SK-N-SH (cell line): ENCODE measurements at regions not wholly inside any gene's neighbourhood (a gene's known extent, or its start where the extent isn't known, plus 50 kb on each side); places are given as distances from the start of the nearest gene placed in this dataset.

Experiments used
- CTCF ChIA-PET: fragments of 300-600, 350-600 bp; formaldehyde crosslinking; extraction: SDS; loops from one replicate; lab custom pipeline; 2021; lab: Yijun Ruan, JAX
- POLR2A ChIA-PET: fragments of 350-600 bp; sonication (Branson Sonifier 250); formaldehyde crosslinking; extraction: SDS; loops from one replicate; lab custom pipeline; 2020; ENCODE audit warnings: antibody characterized with exemption, inconsistent platforms; lab: Yijun Ruan, JAX
- DNase-seq: peaks from one replicate; pipeline ENCODE4 v3.0.0; 2012
- H2AFZ ChIP-seq: fragments of 200-600 bp; sonication (generic); 2 replicates; pipeline ENCODE4 v1.8.1; 2016; ENCODE audit warnings: antibody characterized with exemption, mild to moderate bottlenecking, low read depth
- H3F3A ChIP-seq: fragments of 200-600 bp; sonication (generic); replicated peaks from 2 replicates; pipeline ENCODE3; 2016; ENCODE audit warnings: antibody characterized with exemption, mild to moderate bottlenecking; ENCODE audit not compliant: insufficient read depth
- H3K27ac ChIP-seq, 2 experiments: fragments of 200-500 bp in 1 of 2; fragments of 200-600 bp in 1 of 2; sonication (Bioruptor generic) in 1 of 2; sonication (generic), shearing (Covaris generic) in 1 of 2; 2 replicates each; pipeline versions ENCODE4 v1.5.1 to v1.6.1; 2014 to 2016; ENCODE audit warnings: low read depth in 2 of 2, inconsistent platforms in 1 of 2, low read length in 1 of 2, mild to moderate bottlenecking in 1 of 2, mixed read lengths in 1 of 2
- H3K27me3 ChIP-seq: fragments of 200-600 bp; sonication (generic), shearing (Covaris generic); 2 replicates; pipeline ENCODE4 v1.6.1; 2016; ENCODE audit warnings: mixed run types; ENCODE audit not compliant: insufficient read depth
- H3K36me3 ChIP-seq, 2 experiments: fragments of 200-500 bp in 1 of 2; fragments of 200-600 bp in 1 of 2; sonication (Bioruptor generic) in 1 of 2; sonication (generic) in 1 of 2; replicated peaks in 1 of 2; 2 replicates each; pipeline versions ENCODE3 to v1.5.1; 2014 to 2016; ENCODE audit warnings: low read length in 1 of 2, mild to moderate bottlenecking in 1 of 2; ENCODE audit not compliant: insufficient read depth in 2 of 2, control insufficient read depth in 1 of 2
- H3K4me1 ChIP-seq, 2 experiments: fragments of 200-500 bp in 1 of 2; fragments of 200-600 bp in 1 of 2; sonication (Bioruptor generic) in 1 of 2; sonication (generic), shearing (Covaris generic) in 1 of 2; 2 replicates each; pipeline versions ENCODE4 v1.5.1 to v1.6.1; 2014 to 2016; ENCODE audit warnings: low read depth in 1 of 2, low read length in 1 of 2, mixed run types in 1 of 2; ENCODE audit not compliant: insufficient read depth in 2 of 2, control insufficient read depth in 1 of 2
- H3K4me2 ChIP-seq: fragments of 200-600 bp; sonication (generic), shearing (Covaris generic); 2 replicates; pipeline ENCODE4 v1.6.1; 2017; ENCODE audit warnings: mixed run types
- H3K4me3 ChIP-seq, 2 experiments: fragments of 200-500 bp in 1 of 2; fragments of 200-600 bp in 1 of 2; sonication (Bioruptor generic) in 1 of 2; sonication (generic), shearing (Covaris generic) in 1 of 2; 2 replicates each; pipeline versions ENCODE4 v1.5.1 to v1.8.1; 2014 to 2016; ENCODE audit warnings: low read depth in 2 of 2, inconsistent platforms in 1 of 2, low read length in 1 of 2, mild to moderate bottlenecking in 1 of 2, mixed read lengths in 1 of 2, moderate library complexity in 1 of 2
- H3K79me2 ChIP-seq: fragments of 200-600 bp; sonication (generic); 2 replicates; pipeline ENCODE4 v1.8.1; 2017; ENCODE audit warnings: mild to moderate bottlenecking; ENCODE audit not compliant: insufficient read depth
- H3K9ac ChIP-seq: fragments of 200-600 bp; sonication (generic); 2 replicates; pipeline ENCODE4 v1.6.1; 2017; ENCODE audit warnings: mixed run types
- H3K9me2 ChIP-seq: fragments of 200-600 bp; sonication (generic); 2 replicates; pipeline ENCODE4 v1.6.1; 2017; ENCODE audit warnings: mixed run types
- H3K9me3 ChIP-seq: fragments of 200-600 bp; sonication (generic); 2 replicates; pipeline ENCODE4 v1.6.1; 2017; ENCODE audit warnings: mixed run types, mild to moderate bottlenecking, moderate library complexity
- H4K20me1 ChIP-seq: fragments of 200-600 bp; sonication (generic); 2 replicates; pipeline ENCODE4 v1.6.1; 2017; ENCODE audit warnings: mild to moderate bottlenecking, mixed run types; ENCODE audit not compliant: insufficient read depth
- CHD2 ChIP-seq: fragments of 150-350 bp; IDR thresholded peaks from 2 replicates; pipeline ENCODE4 v1.6.1; 2018; ENCODE audit warnings: low read length; ENCODE audit not compliant: partially characterized antibody
- CTCF ChIP-seq: fragments of 200-600 bp; sonication (generic); IDR thresholded peaks from 2 replicates; pipeline ENCODE4 v1.6.1; 2017; ENCODE audit warnings: antibody characterized with exemption, mild to moderate bottlenecking, moderate library complexity
- EZH2phosphoT487 ChIP-seq: fragments of 200-600 bp; sonication (generic); IDR thresholded peaks from 2 replicates; pipeline ENCODE4 v1.6.1; 2017; ENCODE audit warnings: low read depth, mixed run types, mild to moderate bottlenecking, antibody characterized with exemption, moderate library complexity, borderline replicate concordance
- GABPA ChIP-seq: IDR thresholded peaks from 2 replicates; pipeline ENCODE4 v1.4.0; 2012; ENCODE audit warnings: low read depth, mild to moderate bottlenecking
- GATA2 ChIP-seq: sonication (generic); formaldehyde crosslinking; IDR thresholded peaks from 2 replicates; pipeline ENCODE4 v1.5.0; 2020; ENCODE audit warnings: mild to moderate bottlenecking, missing genetic modification reagents
- IRF3 ChIP-seq: fragments of 150-350 bp; IDR thresholded peaks from 2 replicates; pipeline ENCODE4 v1.6.1; 2016; ENCODE audit warnings: mild to moderate bottlenecking, low read depth, low read length
- JUND ChIP-seq: IDR thresholded peaks from 2 replicates; pipeline ENCODE4 v1.4.0; 2012
- MAX ChIP-seq: IDR thresholded peaks from 2 replicates; pipeline ENCODE4 v1.4.0; 2012; ENCODE audit warnings: low read depth
- MXI1 ChIP-seq: IDR thresholded peaks from 2 replicates; pipeline ENCODE4 v1.6.1; 2012; ENCODE audit warnings: mild to moderate bottlenecking, low read depth, low read length, improper control_type of control experiment
- PBX3 ChIP-seq: IDR thresholded peaks from 2 replicates; pipeline ENCODE4; 2012
- RAD21 ChIP-seq: IDR thresholded peaks from 2 replicates; pipeline ENCODE4 v1.6.1; 2012; ENCODE audit warnings: mild to moderate bottlenecking, low read length
- RXRA ChIP-seq: IDR thresholded peaks from 2 replicates; pipeline ENCODE4 v1.4.0; 2012; ENCODE audit warnings: low read depth, mild to moderate bottlenecking, borderline replicate concordance
- SMC3 ChIP-seq: IDR thresholded peaks from 2 replicates; pipeline ENCODE4 v1.6.1; 2012; ENCODE audit warnings: low read depth, low read length, improper control_type of control experiment
- TEAD4 ChIP-seq: IDR thresholded peaks from 2 replicates; pipeline ENCODE4 v1.4.0; 2012; ENCODE audit warnings: mild to moderate bottlenecking, borderline replicate concordance; ENCODE audit not compliant: insufficient read depth
- USF1 ChIP-seq: IDR thresholded peaks from 2 replicates; pipeline ENCODE4 v1.4.0; 2012; ENCODE audit warnings: low read depth, borderline replicate concordance
- USF2 ChIP-seq: fragments of 150-350 bp; IDR thresholded peaks from 2 replicates; pipeline ENCODE4 v1.6.1; 2017; ENCODE audit warnings: antibody characterized with exemption, low read length, low read depth, borderline replicate concordance
- YY1 ChIP-seq: IDR thresholded peaks from 2 replicates; pipeline ENCODE4 v1.4.0; 2012; ENCODE audit warnings: low read depth, mild to moderate bottlenecking
- ZBTB33 ChIP-seq: IDR thresholded peaks from 2 replicates; pipeline ENCODE4 v1.4.0; 2012; ENCODE audit warnings: low read depth, borderline replicate concordance
- WGBS: methylation state at CpG from one replicate; pipeline ENCODE4 v1.1.6; 2017; ENCODE audit warnings: low lambda C conversion rate; 5-methylcytosine and 5-hydroxymethylcytosine counted together

GRCh38 chr2:121919803-121920202 lies 164.4 kb downstream of the TSN start:
- CTCF ChIA-PET: interaction anchor here (0.6 to 2.0 kb wide), 2 partner anchors 31 to 1830 kb away, joined by 3 to 5 read pairs; no protein-coding TSS in a partner anchor
- Histone ChIP-seq H3K4me1 (no peaks in the 10 kb centered on the region), H3K9me3 (no peaks in the 10 kb centered on the region)

More at GRCh38 chr2:121919803-121920202, 164.4 kb downstream of the TSN start:
- DNase-seq: no peak
- Histone ChIP-seq H3K36me3 (no peaks in the 10 kb centered on the region), H3K4me2 (no peak overlapping the region), H3F3A (no peaks in the 10 kb centered on the region), H3K27me3 (no peaks in the 10 kb centered on the region), H4K20me1 (no peaks in the 10 kb centered on the region), H3K79me2 (no peaks in the 10 kb centered on the region), H3K27ac (no peak overlapping the region), H3K9me2 (no peaks in the 10 kb centered on the region), H2AFZ (no peak overlapping the region), H3K9ac (no peak overlapping the region), H3K4me3 (no peak overlapping the region)
- 29% methylated on average over 6 of the region's 9 CpGs for WGBS
- POLR2A ChIA-PET: no interaction called here
- TF ChIP-seq TEAD4 (no peak), YY1 (no peak), RAD21 (no peak), JUND (no peak), ZBTB33 (no peak), USF2 (no peak), PBX3 (no peak), MAX (no peak), CTCF (no peak), GATA2 (CRISPR knock-in tag) (no peak), MXI1 (no peak), SMC3 (no peak), GABPA (no peak), RXRA (no peak), EZH2phosphoT487 (no peak), USF1 (no peak), CHD2 (no peak), IRF3 (no peak)
